ENCODE measurements at regions not wholly inside any gene's neighbourhood (a gene's known extent, or its start where the extent isn't known, plus 50 kb on each side); places are given as distances from the start of the nearest gene placed in this dataset.
A peak's percentile ranks its signal among the peaks of the same experiment; 100 is the strongest.

DNA sequence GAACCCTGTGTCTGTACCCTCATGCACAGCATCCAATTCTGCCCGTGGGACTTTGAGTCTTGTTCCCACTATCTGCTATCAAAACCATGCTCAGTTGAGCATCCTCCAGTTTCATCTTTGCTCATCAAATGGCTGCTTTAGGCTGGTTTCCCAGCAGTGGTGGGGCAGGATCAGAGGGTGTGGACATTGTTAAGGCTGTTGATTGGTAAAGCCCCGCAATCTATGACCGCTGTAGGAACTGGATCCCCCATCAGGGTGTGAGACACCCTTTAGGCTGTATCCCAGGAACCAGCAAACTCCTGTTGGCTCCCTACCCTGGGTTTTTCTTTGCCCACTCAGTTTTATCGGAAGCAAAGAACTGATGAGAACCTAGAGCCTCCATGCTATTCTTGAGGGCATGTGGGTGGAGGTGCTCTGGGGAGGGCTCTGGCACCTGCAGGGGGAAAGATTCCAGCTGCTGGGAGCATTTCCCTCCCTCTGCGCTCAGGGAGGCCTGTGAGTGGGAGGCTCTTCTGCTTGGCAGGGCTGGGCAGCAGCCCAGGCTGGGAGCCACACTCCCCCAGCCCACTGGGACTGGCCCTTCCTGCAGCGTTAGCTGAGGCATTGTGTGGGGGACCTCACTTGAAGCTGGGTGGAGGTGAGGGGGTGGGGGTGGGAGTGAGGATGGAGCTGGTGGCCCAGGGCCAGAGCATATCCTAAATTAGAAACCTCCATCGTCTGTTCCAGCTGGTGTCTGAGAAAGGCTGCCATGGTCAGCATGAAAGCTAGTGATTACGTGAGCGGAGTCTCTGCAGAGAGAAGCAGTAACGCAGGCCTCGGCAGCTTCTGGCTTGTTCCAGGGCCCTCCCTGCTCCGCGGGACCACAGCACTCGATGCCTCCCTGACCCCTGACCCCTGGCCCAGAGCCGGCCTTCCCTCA, 160.6 kb downstream of the IRF8 start:
- DNase-seq (ENCODE audit: low read depth, low spot score), result no peak

DNA sequence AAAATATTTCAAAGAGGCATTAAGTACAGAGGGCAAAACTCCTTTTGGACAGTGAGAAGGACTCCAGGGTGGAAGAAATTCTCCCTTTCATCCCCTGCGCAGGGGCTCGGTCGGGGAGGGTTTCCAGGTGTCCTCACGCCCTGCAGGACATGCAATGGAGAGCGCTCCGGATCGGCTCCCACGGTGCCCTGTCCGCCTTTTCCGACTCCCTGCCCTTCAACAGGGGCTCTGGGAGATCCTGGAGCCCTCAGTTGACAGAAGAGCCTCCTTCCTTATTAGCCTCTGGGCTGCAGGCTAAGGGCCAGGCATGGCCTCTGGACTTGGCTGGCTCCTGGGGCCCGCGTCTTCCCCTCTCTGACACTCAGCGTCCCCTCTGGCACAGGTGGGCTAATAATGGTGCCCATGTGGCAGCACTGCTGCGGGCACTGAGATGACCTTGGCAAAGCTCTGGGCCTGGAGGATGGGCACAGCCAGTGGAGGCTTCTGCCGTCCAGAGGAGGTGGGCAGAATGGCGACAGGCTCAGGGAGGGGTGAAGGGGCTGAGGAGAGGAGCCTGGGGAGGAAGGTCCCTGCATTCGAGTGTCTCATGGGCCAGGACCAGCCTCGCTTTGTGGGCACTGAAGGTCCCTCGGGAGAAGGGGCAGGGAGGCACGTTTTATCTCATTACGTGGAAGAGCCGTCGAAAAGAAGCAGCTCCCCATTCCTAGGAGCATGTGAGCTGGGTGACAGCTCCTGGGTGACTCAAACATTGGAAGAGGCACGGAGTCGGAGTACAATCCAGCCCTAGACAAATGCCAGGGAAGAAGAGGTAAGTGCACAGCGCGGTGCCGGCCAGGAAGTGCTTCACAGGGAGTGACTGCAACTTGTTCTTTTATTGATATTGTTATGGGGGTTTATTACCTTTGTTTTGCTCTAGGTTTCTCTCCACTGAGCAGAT, 161.7 kb downstream of the IRF8 start:
- DNase-seq (ENCODE audit: low read depth, low spot score), result no peak

DNA sequence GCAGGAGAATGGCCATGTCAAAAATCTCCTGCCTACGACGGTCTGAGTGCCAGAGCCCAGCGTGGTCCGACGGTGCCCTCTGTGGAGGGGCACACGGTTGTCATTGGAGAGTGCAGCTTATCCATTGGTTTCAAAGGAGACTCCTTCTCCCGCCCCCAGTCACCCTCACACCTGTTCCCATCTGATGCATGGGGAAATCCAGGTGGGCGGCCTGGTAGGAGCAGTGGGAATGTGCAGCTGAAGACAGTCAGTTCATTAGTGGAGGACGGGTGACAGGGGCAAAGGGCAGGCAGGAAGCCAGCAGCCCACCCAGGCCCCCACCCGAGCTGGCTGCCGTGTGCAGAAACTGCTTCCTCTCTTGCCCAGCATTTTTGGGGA, 162.3 kb downstream of the IRF8 start:
- no peak for DNase-seq (ENCODE audit: low read depth, low spot score)

DNA sequence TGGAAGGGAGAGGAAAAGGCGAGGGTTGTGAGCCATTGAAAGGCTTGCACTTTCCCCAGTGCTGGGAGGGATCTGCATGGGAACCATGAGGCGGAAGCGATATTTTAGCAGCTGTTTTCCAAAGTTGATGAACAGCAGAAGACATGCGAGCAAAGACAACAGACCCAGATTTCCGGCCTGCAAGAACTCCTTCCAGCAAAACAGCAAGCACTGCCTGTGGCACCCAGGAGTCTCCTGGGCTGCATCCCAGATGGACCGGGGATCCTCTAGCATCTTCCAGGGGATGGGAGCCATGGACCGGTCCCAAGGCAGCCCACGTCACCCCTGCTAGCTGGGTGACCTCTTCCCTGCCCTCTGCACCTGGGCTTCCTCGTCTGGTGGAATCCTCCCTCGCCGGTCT, 162.8 kb downstream of the IRF8 start:
- DNase-seq (ENCODE audit: low read depth, low spot score), result no peak

DNA sequence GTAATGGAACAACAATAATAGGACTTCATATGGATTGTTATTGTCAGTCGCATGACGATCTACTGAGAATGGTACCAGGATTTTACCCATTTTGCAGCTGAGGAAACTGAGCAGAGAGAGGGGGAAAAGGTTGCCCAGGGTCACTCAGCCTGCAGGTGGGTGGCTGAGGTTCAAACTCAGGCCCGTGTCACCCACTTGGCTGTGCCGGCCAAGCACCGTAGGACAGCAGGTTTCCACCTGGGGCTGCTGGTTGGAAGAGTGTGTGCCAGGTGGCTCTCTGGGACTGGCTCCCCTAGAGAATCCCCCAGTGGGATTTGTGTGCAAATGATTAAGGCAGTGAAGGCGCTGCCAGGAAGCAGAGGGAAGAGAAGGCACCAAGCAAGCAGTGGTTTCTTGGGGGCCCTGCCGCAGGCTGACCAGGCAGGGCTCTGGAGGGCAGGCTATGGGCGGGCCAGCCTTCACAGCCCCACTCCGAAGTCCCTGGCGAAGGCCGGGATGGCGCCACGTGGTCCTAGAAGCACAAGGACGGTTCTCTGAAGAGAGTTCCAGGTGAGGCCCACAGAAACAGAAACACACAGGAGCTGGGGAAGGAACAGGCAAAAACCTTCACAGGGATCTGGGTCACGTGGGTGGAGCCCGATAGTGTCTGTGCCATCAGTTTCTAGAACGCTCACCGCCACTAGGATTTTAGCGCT, 163.5 kb downstream of the IRF8 start:
- no peak for DNase-seq (ENCODE audit: low read depth, low spot score)

DNA sequence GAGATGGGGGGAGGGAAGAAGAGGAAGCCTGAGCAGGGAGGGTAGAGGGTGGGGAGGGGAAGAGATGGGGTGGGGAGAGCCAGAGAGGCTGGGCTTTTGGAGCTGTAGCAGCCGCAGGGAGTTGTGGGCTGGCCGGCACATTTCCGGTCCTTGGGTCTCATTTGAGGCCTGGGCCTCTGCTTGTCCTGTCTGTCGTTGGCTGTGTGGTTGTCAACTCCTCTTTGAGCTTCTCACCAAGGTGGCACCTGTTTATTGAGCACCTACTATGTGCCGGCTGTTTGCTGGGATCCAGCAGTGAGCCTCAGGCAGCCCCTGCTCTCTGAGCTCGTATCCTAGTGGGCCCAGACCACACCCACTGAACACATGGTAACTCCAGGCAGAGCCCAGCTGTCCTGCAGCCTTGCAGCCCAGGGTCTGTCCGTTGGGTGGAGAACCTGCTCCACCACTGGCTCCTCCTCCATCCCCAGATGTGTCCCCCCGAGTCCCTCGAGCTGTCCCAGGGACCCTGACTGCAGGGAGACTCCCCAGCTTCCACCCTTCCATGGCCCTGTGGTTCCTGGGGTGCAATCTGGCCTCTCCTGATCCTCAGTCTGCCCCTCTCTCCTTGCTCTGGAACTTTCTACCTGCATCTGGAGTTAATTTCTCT, 164.9 kb downstream of the IRF8 start:
- no peak for DNase-seq (ENCODE audit: low read depth, low spot score)

DNA sequence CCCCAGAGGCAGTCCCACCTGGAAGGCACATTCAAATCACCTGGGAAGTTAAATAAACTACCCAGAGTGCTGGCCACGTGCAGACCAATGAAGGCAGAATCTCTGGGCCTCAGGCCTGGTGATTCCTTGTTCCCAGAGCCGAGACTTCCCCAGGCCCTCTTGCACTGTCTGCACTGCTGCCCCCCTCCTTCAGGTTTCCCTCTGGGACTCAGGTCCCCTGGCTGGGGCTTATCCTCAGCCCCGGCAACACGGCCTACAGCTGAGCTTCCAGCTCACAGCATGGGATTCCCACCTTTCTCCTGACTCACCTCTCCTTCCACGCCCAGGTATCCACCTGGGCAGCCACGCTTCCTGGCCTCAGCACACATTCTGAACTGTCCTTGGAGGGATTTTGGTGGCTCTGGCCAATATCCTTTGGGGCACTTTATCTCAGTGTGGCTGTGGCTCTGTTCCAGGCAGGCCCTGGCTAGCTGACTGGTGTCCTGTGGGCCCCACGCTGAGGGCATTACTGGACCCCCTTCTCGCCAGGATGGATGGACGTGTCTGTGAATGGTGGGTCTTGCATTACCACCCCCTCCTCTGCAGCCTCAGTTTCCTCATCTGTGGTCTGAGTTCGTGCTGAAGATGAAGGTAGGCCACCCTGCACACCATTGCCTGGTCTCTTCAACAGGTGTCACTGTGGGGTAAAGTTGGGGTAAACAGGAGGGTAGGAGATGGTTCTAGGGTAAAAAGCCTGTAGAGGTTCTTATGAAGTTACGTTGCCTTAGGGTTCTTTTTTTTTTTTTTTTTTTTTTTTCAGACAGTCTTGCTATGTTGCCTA, 165.7 kb downstream of the IRF8 start:
- no peak for DNase-seq (ENCODE audit: low read depth, low spot score)

DNA sequence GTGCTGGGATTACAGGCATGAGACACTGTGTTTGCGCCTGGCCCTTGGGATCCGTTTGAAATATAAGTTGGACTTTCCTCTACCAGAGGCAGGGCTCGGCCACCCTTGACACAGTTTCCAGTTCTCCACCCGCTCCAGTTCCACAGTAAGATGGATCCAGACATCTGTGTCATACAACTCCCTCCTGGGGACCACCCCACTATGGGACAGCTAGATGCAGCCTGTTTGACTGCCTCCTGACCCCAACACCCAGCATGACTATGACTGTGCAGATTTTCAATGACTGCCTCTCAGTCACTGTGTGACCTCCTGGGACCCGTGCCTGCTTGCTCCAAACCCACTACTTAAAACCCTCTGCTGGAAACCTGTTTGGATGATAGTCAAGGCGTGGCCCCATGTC, 166.7 kb downstream of the IRF8 start:
- DNase-seq (ENCODE audit: low read depth, low spot score), result no peak

DNA sequence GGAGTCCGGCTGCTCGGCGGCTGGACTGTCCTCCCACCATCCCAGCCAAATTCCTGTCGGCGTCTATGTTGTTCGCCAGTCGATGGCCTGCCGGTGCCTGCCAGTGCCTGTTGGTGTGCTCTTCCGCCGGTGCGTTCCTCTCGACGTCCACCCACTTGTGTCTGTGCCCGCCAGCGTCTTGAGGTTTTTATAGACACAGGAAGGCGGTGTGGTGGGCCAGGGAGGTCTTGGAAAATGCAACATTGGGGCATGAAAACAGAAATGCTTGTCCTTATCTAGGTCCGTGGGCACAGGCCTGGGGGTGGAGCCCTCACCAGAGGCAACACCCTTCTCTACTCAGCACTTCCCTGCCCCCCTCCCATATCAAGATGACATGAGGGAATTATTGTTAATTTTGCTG, 167.8 kb downstream of the IRF8 start:
- DNase-seq (ENCODE audit: low read depth, low spot score), result no peak

DNA sequence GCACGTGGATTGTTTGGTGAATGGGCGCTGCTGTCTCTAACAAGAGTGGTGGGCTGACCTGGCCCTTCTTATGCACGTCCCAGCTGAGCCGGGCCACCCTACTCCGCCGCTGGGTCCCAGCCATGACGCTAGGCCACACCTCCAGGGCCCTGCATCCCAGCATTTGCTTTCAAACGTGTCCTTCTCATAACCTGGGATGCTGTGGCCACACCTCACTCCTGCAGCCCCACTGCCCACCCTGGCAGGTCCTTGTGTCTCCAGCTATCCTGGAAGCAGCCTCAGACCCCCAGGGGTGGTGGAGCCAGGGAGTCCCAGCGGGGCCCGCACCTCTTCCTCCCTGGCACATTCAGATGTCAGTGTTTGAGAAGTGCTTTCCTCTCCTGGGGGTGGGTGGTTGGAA, 168.6 kb downstream of the IRF8 start:
- DNase-seq (ENCODE audit: low read depth, low spot score), result no peak

DNA sequence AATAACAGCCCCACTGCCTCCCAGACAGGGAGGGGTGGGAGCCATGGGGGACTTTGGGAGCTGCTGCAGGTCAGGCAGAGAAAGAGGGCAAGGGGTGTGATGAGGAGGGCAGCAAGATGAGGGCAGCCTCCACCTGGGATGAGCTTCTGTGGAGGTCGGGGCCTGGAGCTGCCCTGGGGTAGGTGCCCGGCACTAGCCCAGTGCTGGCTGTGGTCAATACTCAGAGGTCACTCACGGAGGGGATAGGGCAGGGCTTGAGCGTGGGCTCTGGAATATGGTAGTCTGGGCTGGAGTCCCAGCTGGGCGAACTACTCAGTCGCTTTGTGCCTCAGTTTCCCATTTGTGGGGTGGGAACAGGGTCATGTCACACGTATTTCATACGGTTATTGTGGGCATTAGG, 169.0 kb downstream of the IRF8 start:
- DNase-seq (ENCODE audit: low read depth, low spot score), result no peak

DNA sequence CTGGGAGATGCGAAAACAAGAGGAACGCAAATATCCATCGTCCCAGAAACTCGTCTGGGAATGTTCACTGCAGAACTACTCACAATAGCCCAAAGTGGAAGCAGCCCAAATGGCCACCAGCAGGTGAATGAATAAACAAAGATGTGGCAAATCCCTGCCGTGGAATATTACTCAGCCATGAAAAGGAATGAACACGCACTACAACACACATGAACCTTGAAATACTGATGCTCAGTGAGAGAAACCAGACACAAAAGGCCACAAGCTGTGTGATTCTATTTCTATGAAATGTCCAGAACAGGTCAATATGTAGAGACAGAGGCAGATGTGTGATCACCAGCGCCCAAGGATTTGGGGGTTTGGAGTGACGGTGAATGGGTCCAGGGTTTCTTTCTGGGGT, 169.8 kb downstream of the IRF8 start:
- no peak for DNase-seq (ENCODE audit: low read depth, low spot score)

DNA sequence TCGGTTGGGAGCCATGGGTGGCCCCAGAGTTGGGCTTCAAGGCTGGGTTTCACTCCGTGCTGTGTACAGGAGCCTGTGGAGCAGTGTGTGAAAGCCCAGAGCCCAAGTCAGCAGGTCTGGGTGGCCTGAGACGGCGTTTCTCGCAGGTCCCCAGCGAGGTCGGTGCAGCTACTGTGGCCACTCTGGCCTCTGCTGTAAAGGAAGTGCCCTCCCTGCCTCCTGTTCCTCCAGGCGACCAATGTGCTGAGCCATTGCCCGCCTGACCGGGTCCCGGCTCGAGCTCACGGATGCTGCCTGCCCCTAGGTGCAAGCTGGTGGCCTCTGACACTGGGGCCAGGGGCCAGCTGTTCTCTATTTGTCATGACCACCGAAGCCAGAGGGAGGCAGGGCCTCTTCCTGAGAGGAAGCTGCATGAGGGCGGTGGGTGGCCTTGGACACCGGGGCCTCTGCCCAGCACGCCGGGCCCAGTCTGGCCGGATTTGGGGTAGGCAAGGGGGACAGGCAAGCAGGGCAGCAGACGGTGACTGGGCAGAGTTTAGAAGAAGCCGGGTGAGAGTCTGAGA, 170.9 kb downstream of the IRF8 start:
- DNase-seq (ENCODE audit: low read depth, low spot score), result no peak

DNA sequence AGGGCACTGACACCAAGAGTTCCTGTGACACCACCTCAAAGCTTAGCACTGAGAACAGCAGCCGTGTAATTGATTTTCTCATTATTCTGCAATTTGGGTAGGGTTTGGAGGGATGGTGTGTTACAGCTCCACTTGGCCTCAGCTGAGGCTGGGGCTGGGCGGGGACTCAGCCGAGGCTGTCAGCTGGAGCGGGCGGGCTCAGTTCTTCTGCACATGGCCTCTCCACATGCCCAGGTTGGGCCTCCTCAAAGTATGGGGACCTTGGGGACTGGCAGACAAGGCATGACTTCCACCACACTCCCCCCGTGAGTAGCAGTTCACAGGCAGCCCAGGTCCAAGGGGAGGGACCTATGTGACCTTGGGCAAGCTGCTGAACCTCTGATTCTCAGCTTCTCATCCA, 171.5 kb downstream of the IRF8 start:
- DNase-seq (ENCODE audit: low read depth, low spot score), result no peak

DNA sequence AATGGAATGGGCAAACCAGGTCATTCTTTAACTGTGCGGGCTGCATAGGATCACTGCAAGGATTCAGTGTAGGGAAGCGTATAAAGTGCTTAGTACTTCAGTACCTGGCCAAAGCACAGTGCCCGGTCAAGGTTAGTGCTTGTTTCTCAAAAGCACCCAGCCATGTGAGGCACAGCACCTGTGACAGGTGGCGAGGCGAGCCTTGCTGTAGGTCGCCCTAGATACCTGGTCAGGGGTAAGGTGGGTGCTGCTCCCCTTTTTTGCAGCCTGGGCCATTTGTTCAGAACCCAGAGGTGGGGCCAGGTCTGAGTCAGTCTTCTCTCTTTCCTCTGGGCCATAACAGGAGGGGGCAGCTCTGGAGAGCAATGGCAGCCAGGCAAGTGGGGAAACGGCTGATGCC, 172.0 kb downstream of the IRF8 start:
- DNase-seq (ENCODE audit: low read depth, low spot score), result no peak

DNA sequence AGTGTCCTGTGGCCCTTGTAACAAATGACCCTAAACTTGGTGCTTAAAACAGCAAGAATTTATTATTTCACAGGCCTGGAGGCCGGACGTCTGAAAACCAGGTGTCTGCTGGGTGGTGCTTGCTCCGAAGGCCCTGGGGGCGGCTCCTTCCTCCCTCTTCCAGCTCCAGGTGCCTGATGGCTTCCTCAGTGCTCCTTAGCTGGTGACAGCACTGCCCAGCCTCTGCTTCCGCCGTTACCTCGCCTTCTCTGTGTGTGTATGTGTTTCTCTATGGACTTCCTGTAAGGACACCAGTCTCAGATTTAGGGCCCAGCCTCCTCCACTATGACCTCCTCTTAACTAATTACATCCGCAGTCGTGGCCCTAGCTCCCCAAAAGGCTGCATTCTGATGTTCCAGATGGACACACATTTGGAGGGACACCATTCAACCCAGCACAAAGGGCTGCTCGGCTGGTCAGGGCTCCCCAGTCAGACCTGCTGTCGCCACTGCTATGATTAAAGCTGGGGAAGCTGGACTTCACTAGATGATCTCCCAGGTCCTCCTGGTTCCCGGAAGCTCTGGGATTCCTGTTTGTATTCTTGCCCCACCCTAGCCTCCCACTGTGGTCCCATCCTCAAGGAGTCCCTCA, 172.8 kb downstream of the IRF8 start:
- no peak for DNase-seq (ENCODE audit: low read depth, low spot score)

DNA sequence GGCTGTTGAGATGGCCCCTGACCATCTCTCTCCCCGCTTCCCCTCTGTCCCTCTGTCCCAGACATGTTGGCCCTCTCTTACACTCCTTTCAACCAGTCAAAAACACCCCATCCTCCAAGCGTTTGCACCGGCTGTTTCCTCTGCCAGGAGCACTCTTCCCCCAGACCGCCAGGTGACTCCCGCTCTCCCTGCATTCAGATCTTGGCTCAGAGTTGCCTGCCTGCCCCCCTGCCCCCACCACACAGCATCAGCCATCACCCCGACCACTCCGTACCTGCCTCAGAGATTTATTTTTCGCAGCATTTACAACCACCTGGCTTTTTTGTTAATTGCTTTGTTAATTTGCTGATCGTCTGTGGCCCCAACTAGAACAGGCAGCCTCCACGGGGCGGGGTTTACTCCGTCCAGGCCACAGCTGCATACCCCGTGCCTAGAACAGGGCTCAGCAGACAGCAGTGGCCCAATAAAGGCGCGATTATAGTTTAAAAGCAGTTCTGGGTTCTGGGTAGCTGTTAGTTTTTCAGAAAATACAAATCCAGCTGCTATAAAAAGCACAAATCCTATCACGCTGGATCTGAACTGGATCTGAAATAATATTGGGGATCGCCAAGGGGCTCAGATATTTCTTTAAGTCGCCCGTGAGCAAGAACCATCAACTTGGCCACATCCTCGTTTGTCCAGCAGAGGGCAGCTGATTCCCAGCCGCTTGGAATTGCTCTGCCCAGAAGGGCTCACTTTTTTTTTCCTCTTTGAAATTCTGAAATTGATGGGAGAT, 173.6 kb downstream of the IRF8 start:
- DNase-seq (ENCODE audit: low read depth, low spot score), result peak; percentile 81

DNA sequence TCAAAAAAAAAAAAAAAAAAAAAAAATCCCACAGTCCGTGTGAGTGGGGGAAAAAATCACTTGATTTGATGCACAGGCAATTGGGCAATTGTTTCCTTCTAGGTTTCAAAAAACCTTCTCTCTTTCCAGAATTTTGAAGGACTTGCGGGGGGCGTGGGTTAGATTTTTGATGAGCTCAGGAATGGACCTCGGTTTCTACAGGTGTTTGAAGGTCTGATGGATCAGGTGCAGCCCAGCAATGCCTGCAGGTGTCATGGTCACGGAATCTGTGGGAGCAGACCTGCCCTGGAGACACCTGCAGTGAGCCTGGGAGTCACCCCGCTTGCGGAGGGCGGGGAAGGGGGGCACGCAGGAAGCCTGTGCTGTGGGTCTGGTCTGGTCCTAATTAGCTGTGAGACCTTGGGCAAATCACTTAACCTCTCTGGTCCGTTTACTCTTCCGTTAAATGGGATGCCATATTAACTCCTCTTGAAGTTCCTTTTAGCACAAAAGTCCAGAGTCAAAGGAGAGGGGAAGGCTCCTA, 174.2 kb downstream of the IRF8 start:
- DNase-seq (ENCODE audit: low read depth, low spot score), result no peak
